ENCODE measurements at regions not wholly inside any gene's neighbourhood (a gene's known extent, or its start where the extent isn't known, plus 50 kb on each side); places are given as distances from the start of the nearest gene placed in this dataset.

DNA sequence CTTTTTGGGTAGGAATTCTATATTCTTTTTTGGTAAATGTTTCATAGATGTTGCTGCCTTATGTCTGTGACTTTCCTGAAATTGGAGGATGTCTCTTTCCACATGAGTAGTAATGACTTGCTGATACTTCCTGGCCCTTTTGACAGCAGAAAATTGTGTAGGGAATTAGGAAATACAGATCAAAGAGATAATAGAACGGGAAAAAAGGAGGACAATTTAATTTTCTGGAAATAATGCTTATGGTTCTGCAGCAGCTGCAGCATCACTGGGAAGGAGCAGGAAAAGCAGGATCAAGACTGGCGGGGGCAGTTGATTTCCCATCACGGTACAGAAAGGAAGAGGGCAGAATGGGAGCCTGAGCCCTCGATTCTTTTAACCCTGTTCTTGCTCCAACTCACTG lies 68.8 kb upstream of the PZP start:
- TF ChIP-seq CTCF (IDR thresholded peaks at IDR 0.05): no peak
- intact Hi-C loops (cut with DNase I; ENCODE audit: low total_unique reads): no loop called here
- no peaks in the 10 kb centered on the region for H3K36me3 ChIP-seq
- H3K9me3 ChIP-seq: no peaks in the 10 kb centered on the region
- no peaks in the 10 kb centered on the region for H3K27me3 ChIP-seq
- H3K27ac ChIP-seq: no peak overlapping the region
- no peak overlapping the region for H3K4me3 ChIP-seq
- H3K4me1 ChIP-seq: no peaks in the 10 kb centered on the region
- no peak for DNase-seq

DNA sequence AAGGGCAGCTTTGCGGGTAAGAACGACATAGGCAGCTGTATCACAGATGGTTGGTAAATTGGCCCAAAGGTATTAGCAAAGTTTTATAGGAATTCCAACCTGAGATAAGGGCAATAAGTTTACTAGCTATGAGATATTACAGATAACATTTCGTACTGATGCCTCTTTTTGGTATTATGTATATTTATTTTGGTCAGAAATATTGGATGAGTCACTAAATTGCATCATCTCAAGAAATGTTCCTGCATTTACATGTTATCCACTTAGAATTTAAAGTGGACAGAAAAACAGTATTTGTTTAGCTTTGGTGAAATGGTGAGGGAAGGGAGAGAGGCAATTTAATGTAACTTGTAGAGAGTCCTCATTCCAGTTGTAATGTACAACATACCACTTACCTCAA lies 65.1 kb upstream of the PZP start:
- no peak for DNase-seq
- no peaks in the 10 kb centered on the region for H3K9me3 ChIP-seq
- intact Hi-C loops (cut with DNase I; ENCODE audit: low total_unique reads): no loop called here
- H3K4me1 ChIP-seq: no peaks in the 10 kb centered on the region
- no peaks in the 10 kb centered on the region for H3K36me3 ChIP-seq
- no peaks in the 10 kb centered on the region for H3K27me3 ChIP-seq
- TF ChIP-seq CTCF (IDR thresholded peaks at IDR 0.05): no peak
- H3K4me3 ChIP-seq: no peak overlapping the region
- H3K27ac ChIP-seq: no peak overlapping the region

GRCh38 chr12:9271875-9272274 lies 63.7 kb upstream of the PZP start:
- Histone ChIP-seq H3K27ac (no peak overlapping the region), H3K36me3 (no peaks in the 10 kb centered on the region), H3K27me3 (no peaks in the 10 kb centered on the region), H3K9me3 (no peaks in the 10 kb centered on the region), H3K4me1 (no peaks in the 10 kb centered on the region), H3K4me3 (no peak overlapping the region)
- DNase-seq: no peak
- TF ChIP-seq CTCF (IDR thresholded peaks at IDR 0.05): no peak
- intact Hi-C loops (cut with DNase I; ENCODE audit: low total_unique reads): no loop called here

- Histone ChIP-seq H3K4me1 (no peaks in the 10 kb centered on the region), H3K27ac (no peak overlapping the region), H3K9me3 (no peaks in the 10 kb centered on the region), H3K27me3 (no peaks in the 10 kb centered on the region), H3K36me3 (no peaks in the 10 kb centered on the region), H3K4me3 (no peak overlapping the region)
- no peak for DNase-seq
- intact Hi-C loops (cut with DNase I; ENCODE audit: low total_unique reads): no loop called here
- no peak for TF ChIP-seq CTCF (IDR thresholded peaks at IDR 0.05)
Measured at GRCh38 chr12:9264546-9264945, 56.4 kb upstream of the PZP start.

DNA sequence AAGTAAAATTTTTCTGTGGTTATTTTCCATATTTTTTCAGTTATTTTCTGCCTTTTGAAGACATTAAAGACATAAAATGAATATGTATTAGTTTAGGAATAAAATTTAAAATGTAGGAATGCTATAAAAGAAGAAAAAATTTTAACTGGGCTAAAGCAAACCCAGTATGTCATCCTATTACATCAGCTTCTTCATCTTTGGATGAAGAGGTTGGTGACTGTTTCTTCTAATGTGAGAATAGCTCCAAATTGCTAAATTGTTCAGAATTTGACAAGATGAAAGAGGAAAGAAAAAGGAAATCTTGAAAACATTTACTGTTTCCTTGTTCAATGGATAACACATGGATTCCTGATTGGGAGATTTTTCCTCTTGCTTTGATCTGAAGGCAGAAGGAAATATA lies 52.7 kb upstream of the PZP start:
- no peaks in the 10 kb centered on the region for H3K4me1 ChIP-seq

More for the DNA sequence above, 52.7 kb upstream of the PZP start:
- no peak overlapping the region for H3K27ac ChIP-seq
- no peaks in the 10 kb centered on the region for H3K27me3 ChIP-seq
- H3K4me3 ChIP-seq: no peak overlapping the region
- no peaks in the 10 kb centered on the region for H3K36me3 ChIP-seq
- TF ChIP-seq CTCF (IDR thresholded peaks at IDR 0.05): no peak
- no peak for DNase-seq
- intact Hi-C loops (cut with DNase I; ENCODE audit: low total_unique reads): no loop called here
- no peaks in the 10 kb centered on the region for H3K9me3 ChIP-seq
